Spleen (tissue), 11 donors: ENCODE measurements at regions not wholly inside any gene's neighbourhood (a gene's known extent, or its start where the extent isn't known, plus 50 kb on each side); places are given as distances from the start of the nearest gene placed in this dataset.

Experiments used
- DNase-seq: peaks from one replicate; pipeline ENCODE4 v3.0.0-alpha.2; 2020
- H3K27ac ChIP-seq, 8 donors: fragments of 200-600 bp; sonication (generic) in 7 of 8; 1 replicate in 4 of 8; 2 replicates in 4 of 8; pipeline versions ENCODE4 v1.5.0 to v1.8.0; 2016 to 2021; ENCODE audit warnings: inconsistent platforms in 4 of 8, mild to moderate bottlenecking in 4 of 8, moderate library complexity in 1 of 8
- H3K27me3 ChIP-seq, 7 donors: fragments of 200-600 bp; sonication (generic) in 6 of 7; replicated peaks in 1 of 7; 1 replicate in 4 of 7; 2 replicates in 3 of 7; pipeline versions ENCODE4 v1.5.0 to v1.8.0; 2016 to 2021; ENCODE audit warnings: inconsistent platforms in 3 of 7, mild to moderate bottlenecking in 1 of 7
- H3K36me3 ChIP-seq, 6 donors: fragments of 200-600 bp; sonication (generic) in 5 of 6; 1 replicate in 4 of 6; 2 replicates in 2 of 6; pipeline versions ENCODE4 v1.5.0 to v1.8.0; 2016 to 2021; ENCODE audit warnings: inconsistent platforms in 2 of 6
- H3K4me1 ChIP-seq, 6 donors: fragments of 200-600 bp; sonication (generic) in 5 of 6; 1 replicate in 3 of 6; 2 replicates in 3 of 6; pipeline versions ENCODE4 v1.5.0 to v1.8.0; 2016 to 2021; ENCODE audit warnings: inconsistent platforms in 3 of 6
- H3K4me3 ChIP-seq, 8 donors: fragments of 200-600 bp; sonication (generic) in 7 of 8; 1 replicate in 4 of 8; 2 replicates in 4 of 8; pipeline versions ENCODE4 v1.5.0 to v1.8.0; 2016 to 2021; ENCODE audit warnings: inconsistent platforms in 4 of 8, mild to moderate bottlenecking in 4 of 8, moderate library complexity in 2 of 8
- H3K9me3 ChIP-seq, 8 donors: fragments of 200-600 bp; sonication (generic) in 7 of 8; 1 replicate in 4 of 8; 2 replicates in 4 of 8; pipeline versions ENCODE4 v1.5.0 to v1.8.0; 2016 to 2021; ENCODE audit warnings: inconsistent platforms in 4 of 8
- CTCF ChIP-seq, 11 experiments: fragments of 200-600 bp in 7 of 11; fragments of 450-650 bp in 4 of 11; sonication (generic) in 4 of 11; IDR thresholded peaks in 8 of 11; conservative IDR thresholded peaks in 3 of 11; 1 replicate in 7 of 11; 2 replicates in 4 of 11; pipeline versions ENCODE4 v1.4.0 to v1.8.0; 2016 to 2021; ENCODE audit warnings: antibody characterized with exemption in 11 of 11, inconsistent platforms in 4 of 11, mild to moderate bottlenecking in 1 of 11
- POLR2A ChIP-seq, 3 donors: fragments of 450-650 bp; IDR thresholded peaks; one replicate each; pipeline ENCODE4 v1.5.1; 2017; ENCODE audit warnings: antibody characterized with exemption in 3 of 3, mild to moderate bottlenecking in 1 of 3
- POLR2AphosphoS5 ChIP-seq, 3 donors: sonication (generic); formaldehyde crosslinking; IDR thresholded peaks; one replicate each; pipeline ENCODE4 v1.5.1; 2017; ENCODE audit warnings: antibody characterized with exemption in 3 of 3
- WGBS, 5 donors: extraction: QIAGEN DNeasy Blood & Tissue Kit in 3 of 5; methylation state at CpG; one replicate each; pipeline versions ENCODE4 v1.1.5 to v1.1.7; 2013 to 2018; 5-methylcytosine and 5-hydroxymethylcytosine counted together
- intact Hi-C: fragments of 100-400 bp; cut with DNase I; formaldehyde crosslinking; loops from one replicate; pipeline ENCODE4 v1.15.0; 2023; ENCODE audit warnings: low total_unique reads
- donor health status: healthy with polysubstance abuse.
- donor health status: DM: no; HTN: no; CAD: no; lungs with moderate emphysema.
- donor health status: DM: no; HTN: no; CAD: no.
- donor health status: Bipolar disorder and iron deficiency.
- donor health status: healthy.
- donor health status: DM: no; HTN: no; CAD: no.
- donor health status: DM: yes; HTN: yes; CAD: no.

GRCh38 chr21:31550070-31550469 is 109.4 kb upstream of the SOD1 start:
- TF ChIP-seq POLR2A (IDR thresholded peaks at IDR 0.05) (no peak), CTCF (IDR thresholded peaks at IDR 0.05 in 8 of 11, conservative IDR thresholded peaks at IDR 0.05 in 3 of 11) (no peak), POLR2AphosphoS5 (IDR thresholded peaks at IDR 0.05) (no peak)

GRCh38 chr21:31548688-31549087 is 110.8 kb upstream of the SOD1 start:
- 84 to 100% (median 92%) methylated on average over 3 of the region's 3 CpGs for WGBS, 5 donors

More at GRCh38 chr21:31550070-31550469, 109.4 kb upstream of the SOD1 start:
- no peak for DNase-seq
- Histone ChIP-seq H3K27ac (no peak overlapping the region), H3K4me1 (peaks cover 0 to 7% (median 0%) of the 10 kb centered on the region in 6 donors), H3K9me3 (no peaks in the 10 kb centered on the region), H3K36me3 (no peaks in the 10 kb centered on the region), H3K4me3 (no peak overlapping the region), H3K27me3 (peaks cover 0 to 8% (median 0%) of the 10 kb centered on the region in 7 donors)
- 91 to 97% (median 95%) methylated on average over 7 of the region's 7 CpGs for WGBS, 5 donors
- intact Hi-C loops = no loop called here

GRCh38 chr21:31546443-31547170 is 112.9 kb upstream of the SOD1 start:
- TF ChIP-seq POLR2AphosphoS5 (IDR thresholded peaks at IDR 0.05) = no peak
- TF ChIP-seq POLR2A (IDR thresholded peaks at IDR 0.05) = no peak
- no peak for TF ChIP-seq CTCF (IDR thresholded peaks at IDR 0.05 in 8 of 11, conservative IDR thresholded peaks at IDR 0.05 in 3 of 11)
- peaks cover 0 to 4% (median 0%) of the 10 kb centered on the region in 7 donors for H3K27me3 ChIP-seq
- intact Hi-C loops = no loop called here
- H3K36me3 ChIP-seq = no peaks in the 10 kb centered on the region
- no peaks in the 10 kb centered on the region for H3K9me3 ChIP-seq
- no peak overlapping the region for H3K27ac ChIP-seq
- H3K4me3 ChIP-seq = no peak overlapping the region
- H3K4me1 ChIP-seq = no peaks in the 10 kb centered on the region
- 83 to 97% (median 89%) methylated on average over 3 of the region's 3 CpGs for WGBS, 5 donors
- DNase-seq = no peak

More at GRCh38 chr21:31548688-31549087, 110.8 kb upstream of the SOD1 start:
- DNase-seq = no peak
- TF ChIP-seq POLR2A (IDR thresholded peaks at IDR 0.05) = no peak
- TF ChIP-seq POLR2AphosphoS5 (IDR thresholded peaks at IDR 0.05) = no peak
- no peak for TF ChIP-seq CTCF (IDR thresholded peaks at IDR 0.05 in 8 of 11, conservative IDR thresholded peaks at IDR 0.05 in 3 of 11)
- Histone ChIP-seq H3K27ac (no peak overlapping the region), H3K36me3 (no peaks in the 10 kb centered on the region), H3K9me3 (no peaks in the 10 kb centered on the region), H3K4me1 (no peaks in the 10 kb centered on the region), H3K27me3 (peaks cover 0 to 8% (median 0%) of the 10 kb centered on the region in 7 donors), H3K4me3 (no peak overlapping the region)
- intact Hi-C loops = no loop called here

GRCh38 chr21:31545036-31545435 is 114.5 kb upstream of the SOD1 start:
- no peak for DNase-seq
- no peak overlapping the region for H3K27ac ChIP-seq
- no peaks in the 10 kb centered on the region for H3K9me3 ChIP-seq
- no peaks in the 10 kb centered on the region for H3K27me3 ChIP-seq
- no peaks in the 10 kb centered on the region for H3K4me1 ChIP-seq
- no peak overlapping the region for H3K4me3 ChIP-seq
- TF ChIP-seq POLR2A (IDR thresholded peaks at IDR 0.05) = no peak
- TF ChIP-seq CTCF (IDR thresholded peaks at IDR 0.05 in 8 of 11, conservative IDR thresholded peaks at IDR 0.05 in 3 of 11) = no peak
- TF ChIP-seq POLR2AphosphoS5 (IDR thresholded peaks at IDR 0.05) = no peak
- 88 to 100% (median 92%) methylated on average over 1 of the region's 1 CpG for WGBS, 5 donors
- intact Hi-C loops = no loop called here
- no peaks in the 10 kb centered on the region for H3K36me3 ChIP-seq
